ENCODE measurements at regions not wholly inside any gene's neighbourhood (a gene's known extent, or its start where the extent isn't known, plus 50 kb on each side); places are given as distances from the start of the nearest gene placed in this dataset.

GRCh38 chr12:23354800-23355199, 594.7 kb downstream of the SOX5 start:
- TF ChIP-seq EP300 (IDR thresholded peaks at IDR 0.05) (no peak), CTCF (IDR thresholded peaks at IDR 0.05) (no peak), POLR2A (IDR thresholded peaks at IDR 0.05) (no peak), POLR2AphosphoS5 (IDR thresholded peaks at IDR 0.05) (no peak)
